ENCODE measurements at regions not wholly inside any gene's neighbourhood (a gene's known extent, or its start where the extent isn't known, plus 50 kb on each side); places are given as distances from the start of the nearest gene placed in this dataset.

DNA sequence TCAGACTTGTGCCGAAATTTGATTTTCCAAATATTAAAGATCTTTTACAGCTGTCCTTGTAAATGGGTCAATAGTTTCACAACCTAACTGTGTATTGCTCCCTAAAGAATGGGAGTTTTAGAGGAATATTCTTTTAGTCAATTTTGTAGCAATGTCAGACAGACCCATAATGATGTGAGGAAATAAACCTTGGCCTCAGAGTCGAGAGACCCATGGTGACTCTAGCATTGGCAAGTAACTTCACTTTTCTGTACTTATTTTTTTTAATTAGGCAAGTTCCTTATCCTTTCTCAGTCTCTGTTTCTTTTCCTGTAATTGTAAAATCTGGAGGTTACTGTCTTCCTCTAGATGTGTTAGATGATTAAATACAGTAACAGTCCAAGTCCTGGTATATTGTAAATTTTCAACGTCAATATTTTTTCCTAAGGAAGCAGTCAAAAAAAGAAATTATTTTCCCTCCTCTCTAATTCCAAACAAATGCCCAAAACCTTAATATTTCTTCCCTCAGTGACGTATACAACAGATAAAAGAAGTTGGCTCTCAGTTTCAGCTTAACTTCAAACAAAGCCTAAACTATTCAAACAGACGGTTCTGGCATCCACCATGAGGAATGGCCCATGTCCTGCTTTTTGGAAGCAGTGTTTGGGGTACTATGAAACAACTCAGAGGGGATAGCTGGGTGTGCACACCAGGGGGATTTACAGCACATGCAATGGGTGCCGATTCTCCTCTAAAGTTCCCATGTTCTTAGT is 466.7 kb downstream of the TNS1 start:
- ATAC-seq (no peak), FAIRE-seq (no peak), DNase-seq (ENCODE audit: low read depth, low spot score) (no peak)
- 17% methylated on average over 6 of the region's 6 CpGs for WGBS (ENCODE audit: insufficient coverage, insufficient replicate concordance, low lambda C conversion rate, missing lambda C conversion rate)
- H3K4me3 ChIP-seq: no peak overlapping the region
- SMC1A ChIA-PET (ENCODE audit: uncharacterized antibody, unreplicated experiment): no interaction called here
- no peaks in the 10 kb centered on the region for H3K27me3 ChIP-seq (replicated peaks in 1 of 2; ENCODE audit: control insufficient read depth in 2 of 2, insufficient read depth in 2 of 2, low read length in 1 of 2)
- no peaks in the 10 kb centered on the region; the same call in 2 of the 3 replicates for H3K9me3 ChIP-seq (replicated peaks; ENCODE audit: control insufficient read depth, insufficient read depth, low read length)
- TF ChIP-seq SMARCA5 (IDR thresholded peaks at IDR 0.05) (no peak), MTA3 (IDR thresholded peaks at IDR 0.05; ENCODE audit: borderline replicate concordance, low read length) (no peak), SP1 (IDR thresholded peaks at IDR 0.05; ENCODE audit: low read depth, low read length) (no peak), ESRRA (IDR thresholded peaks at IDR 0.05; ENCODE audit: low read length) (no peak), RAD21 (IDR thresholded peaks at IDR 0.05; ENCODE audit: insufficient read depth, low read depth, low read length) (no peak), TARDBP (IDR thresholded peaks at IDR 0.05; ENCODE audit: borderline replicate concordance) (no peak), NFIC (IDR thresholded peaks at IDR 0.05; ENCODE audit: low read depth, low read length) (no peak), HDAC6 (IDR thresholded peaks at IDR 0.05; ENCODE audit: unreplicated experiment) (no peak), HDGF (IDR thresholded peaks at IDR 0.05) (no peak), POLR2A (IDR thresholded peaks at IDR 0.05; ENCODE audit: low read depth, low read length) (no peak), GABPA (IDR thresholded peaks at IDR 0.05; ENCODE audit: low read depth) (no peak)
- TF ChIP-seq, protein P1, sequence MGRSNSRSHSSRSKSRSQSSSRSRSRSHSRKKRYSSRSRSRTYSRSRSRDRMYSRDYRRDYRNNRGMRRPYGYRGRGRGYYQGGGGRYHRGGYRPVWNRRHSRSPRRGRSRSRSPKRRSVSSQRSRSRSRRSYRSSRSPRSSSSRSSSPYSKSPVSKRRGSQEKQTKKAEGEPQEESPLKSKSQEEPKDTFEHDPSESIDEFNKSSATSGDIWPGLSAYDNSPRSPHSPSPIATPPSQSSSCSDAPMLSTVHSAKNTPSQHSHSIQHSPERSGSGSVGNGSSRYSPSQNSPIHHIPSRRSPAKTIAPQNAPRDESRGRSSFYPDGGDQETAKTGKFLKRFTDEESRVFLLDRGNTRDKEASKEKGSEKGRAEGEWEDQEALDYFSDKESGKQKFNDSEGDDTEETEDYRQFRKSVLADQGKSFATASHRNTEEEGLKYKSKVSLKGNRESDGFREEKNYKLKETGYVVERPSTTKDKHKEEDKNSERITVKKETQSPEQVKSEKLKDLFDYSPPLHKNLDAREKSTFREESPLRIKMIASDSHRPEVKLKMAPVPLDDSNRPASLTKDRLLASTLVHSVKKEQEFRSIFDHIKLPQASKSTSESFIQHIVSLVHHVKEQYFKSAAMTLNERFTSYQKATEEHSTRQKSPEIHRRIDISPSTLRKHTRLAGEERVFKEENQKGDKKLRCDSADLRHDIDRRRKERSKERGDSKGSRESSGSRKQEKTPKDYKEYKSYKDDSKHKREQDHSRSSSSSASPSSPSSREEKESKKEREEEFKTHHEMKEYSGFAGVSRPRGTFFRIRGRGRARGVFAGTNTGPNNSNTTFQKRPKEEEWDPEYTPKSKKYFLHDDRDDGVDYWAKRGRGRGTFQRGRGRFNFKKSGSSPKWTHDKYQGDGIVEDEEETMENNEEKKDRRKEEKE (IDR thresholded peaks at IDR 0.05): no peak
- TF ChIP-seq, protein P2, sequence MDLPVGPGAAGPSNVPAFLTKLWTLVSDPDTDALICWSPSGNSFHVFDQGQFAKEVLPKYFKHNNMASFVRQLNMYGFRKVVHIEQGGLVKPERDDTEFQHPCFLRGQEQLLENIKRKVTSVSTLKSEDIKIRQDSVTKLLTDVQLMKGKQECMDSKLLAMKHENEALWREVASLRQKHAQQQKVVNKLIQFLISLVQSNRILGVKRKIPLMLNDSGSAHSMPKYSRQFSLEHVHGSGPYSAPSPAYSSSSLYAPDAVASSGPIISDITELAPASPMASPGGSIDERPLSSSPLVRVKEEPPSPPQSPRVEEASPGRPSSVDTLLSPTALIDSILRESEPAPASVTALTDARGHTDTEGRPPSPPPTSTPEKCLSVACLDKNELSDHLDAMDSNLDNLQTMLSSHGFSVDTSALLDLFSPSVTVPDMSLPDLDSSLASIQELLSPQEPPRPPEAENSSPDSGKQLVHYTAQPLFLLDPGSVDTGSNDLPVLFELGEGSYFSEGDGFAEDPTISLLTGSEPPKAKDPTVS (IDR thresholded peaks at IDR 0.05; ENCODE audit: low read depth, low read length): no peak
- TF ChIP-seq, protein P3, sequence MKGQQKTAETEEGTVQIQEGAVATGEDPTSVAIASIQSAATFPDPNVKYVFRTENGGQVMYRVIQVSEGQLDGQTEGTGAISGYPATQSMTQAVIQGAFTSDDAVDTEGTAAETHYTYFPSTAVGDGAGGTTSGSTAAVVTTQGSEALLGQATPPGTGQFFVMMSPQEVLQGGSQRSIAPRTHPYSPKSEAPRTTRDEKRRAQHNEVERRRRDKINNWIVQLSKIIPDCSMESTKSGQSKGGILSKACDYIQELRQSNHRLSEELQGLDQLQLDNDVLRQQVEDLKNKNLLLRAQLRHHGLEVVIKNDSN (IDR thresholded peaks at IDR 0.05; ENCODE audit: borderline replicate concordance, extremely low read length, insufficient read depth, low read depth, low read length): no peak
- TF ChIP-seq, protein P4, sequence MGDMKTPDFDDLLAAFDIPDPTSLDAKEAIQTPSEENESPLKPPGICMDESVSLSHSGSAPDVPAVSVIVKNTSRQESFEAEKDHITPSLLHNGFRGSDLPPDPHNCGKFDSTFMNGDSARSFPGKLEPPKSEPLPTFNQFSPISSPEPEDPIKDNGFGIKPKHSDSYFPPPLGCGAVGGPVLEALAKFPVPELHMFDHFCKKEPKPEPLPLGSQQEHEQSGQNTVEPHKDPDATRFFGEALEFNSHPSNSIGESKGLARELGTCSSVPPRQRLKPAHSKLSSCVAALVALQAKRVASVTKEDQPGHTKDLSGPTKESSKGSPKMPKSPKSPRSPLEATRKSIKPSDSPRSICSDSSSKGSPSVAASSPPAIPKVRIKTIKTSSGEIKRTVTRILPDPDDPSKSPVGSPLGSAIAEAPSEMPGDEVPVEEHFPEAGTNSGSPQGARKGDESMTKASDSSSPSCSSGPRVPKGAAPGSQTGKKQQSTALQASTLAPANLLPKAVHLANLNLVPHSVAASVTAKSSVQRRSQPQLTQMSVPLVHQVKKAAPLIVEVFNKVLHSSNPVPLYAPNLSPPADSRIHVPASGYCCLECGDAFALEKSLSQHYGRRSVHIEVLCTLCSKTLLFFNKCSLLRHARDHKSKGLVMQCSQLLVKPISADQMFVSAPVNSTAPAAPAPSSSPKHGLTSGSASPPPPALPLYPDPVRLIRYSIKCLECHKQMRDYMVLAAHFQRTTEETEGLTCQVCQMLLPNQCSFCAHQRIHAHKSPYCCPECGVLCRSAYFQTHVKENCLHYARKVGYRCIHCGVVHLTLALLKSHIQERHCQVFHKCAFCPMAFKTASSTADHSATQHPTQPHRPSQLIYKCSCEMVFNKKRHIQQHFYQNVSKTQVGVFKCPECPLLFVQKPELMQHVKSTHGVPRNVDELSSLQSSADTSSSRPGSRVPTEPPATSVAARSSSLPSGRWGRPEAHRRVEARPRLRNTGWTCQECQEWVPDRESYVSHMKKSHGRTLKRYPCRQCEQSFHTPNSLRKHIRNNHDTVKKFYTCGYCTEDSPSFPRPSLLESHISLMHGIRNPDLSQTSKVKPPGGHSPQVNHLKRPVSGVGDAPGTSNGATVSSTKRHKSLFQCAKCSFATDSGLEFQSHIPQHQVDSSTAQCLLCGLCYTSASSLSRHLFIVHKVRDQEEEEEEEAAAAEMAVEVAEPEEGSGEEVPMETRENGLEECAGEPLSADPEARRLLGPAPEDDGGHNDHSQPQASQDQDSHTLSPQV (IDR thresholded peaks at IDR 0.05): no peak
- no peaks in the 10 kb centered on the region for H4K20me1 ChIP-seq (ENCODE audit: control insufficient read depth, insufficient read depth)
- H3K4me1 ChIP-seq (ENCODE audit: control insufficient read depth, insufficient read depth, low read length): no peaks in the 10 kb centered on the region
- H3K36me3 ChIP-seq (ENCODE audit: control insufficient read depth in 2 of 2, insufficient read depth in 2 of 2, low read length in 1 of 2): no peaks in the 10 kb centered on the region
- CTCF ChIA-PET: no interaction called here
- no peaks in the 10 kb centered on the region for H3K79me2 ChIP-seq (ENCODE audit: control insufficient read depth, insufficient read depth, low read length)
- in situ Hi-C loops (cut with MboI): no loop called here
- no TSS peak for BruUV-seq (replicated peaks)
- H3K27ac ChIP-seq (ENCODE audit: control insufficient read depth, insufficient read depth): no peak overlapping the region
- no peak overlapping the region for H2AFZ ChIP-seq (ENCODE audit: control insufficient read depth, low read depth, low read length)
- POLR2A ChIA-PET: no interaction called here
- no peak overlapping the region for H3K4me2 ChIP-seq (ENCODE audit: control insufficient read depth, insufficient read depth)
- H3K9ac ChIP-seq (ENCODE audit: control insufficient read depth, insufficient read depth, low read length): no peak overlapping the region
- intact Hi-C loops (cut with micrococcal nuclease; ENCODE audit: unreplicated experiment): no loop called here
- RAD21 ChIA-PET (ENCODE audit: unreplicated experiment): no interaction called here

All from GM12878 (cell line).